ENCODE measurements at regions not wholly inside any gene's neighbourhood (a gene's known extent, or its start where the extent isn't known, plus 50 kb on each side); places are given as distances from the start of the nearest gene placed in this dataset.

DNA sequence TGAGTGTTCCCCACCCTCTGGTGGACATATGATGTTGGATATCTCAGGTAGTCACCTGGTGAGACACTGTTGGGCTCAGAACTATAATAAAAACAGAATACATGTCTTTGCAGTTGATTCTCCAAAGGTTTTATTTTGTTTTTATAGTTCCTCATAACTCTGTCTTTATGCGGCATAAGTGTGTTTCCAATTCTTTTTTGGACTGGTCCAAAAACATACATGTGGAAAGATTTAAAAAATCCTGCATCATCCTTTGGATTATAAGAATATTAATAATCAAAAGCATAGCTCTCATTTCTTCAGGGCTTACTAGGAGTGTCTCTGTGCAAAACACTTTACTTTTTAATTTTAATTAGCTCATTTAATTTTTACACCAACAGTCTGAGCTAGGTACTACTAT lies 71.0 kb upstream of the ANKRD34C start (continued):
- TF ChIP-seq, protein P1, sequence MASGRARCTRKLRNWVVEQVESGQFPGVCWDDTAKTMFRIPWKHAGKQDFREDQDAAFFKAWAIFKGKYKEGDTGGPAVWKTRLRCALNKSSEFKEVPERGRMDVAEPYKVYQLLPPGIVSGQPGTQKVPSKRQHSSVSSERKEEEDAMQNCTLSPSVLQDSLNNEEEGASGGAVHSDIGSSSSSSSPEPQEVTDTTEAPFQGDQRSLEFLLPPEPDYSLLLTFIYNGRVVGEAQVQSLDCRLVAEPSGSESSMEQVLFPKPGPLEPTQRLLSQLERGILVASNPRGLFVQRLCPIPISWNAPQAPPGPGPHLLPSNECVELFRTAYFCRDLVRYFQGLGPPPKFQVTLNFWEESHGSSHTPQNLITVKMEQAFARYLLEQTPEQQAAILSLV (tag; IDR thresholded peaks at IDR 0.05), result no peak
- TF ChIP-seq STAG1 (CRISPR knock-in tag; IDR thresholded peaks at IDR 0.05; ENCODE audit: borderline replicate concordance), result no peak
- TF ChIP-seq, protein P2, sequence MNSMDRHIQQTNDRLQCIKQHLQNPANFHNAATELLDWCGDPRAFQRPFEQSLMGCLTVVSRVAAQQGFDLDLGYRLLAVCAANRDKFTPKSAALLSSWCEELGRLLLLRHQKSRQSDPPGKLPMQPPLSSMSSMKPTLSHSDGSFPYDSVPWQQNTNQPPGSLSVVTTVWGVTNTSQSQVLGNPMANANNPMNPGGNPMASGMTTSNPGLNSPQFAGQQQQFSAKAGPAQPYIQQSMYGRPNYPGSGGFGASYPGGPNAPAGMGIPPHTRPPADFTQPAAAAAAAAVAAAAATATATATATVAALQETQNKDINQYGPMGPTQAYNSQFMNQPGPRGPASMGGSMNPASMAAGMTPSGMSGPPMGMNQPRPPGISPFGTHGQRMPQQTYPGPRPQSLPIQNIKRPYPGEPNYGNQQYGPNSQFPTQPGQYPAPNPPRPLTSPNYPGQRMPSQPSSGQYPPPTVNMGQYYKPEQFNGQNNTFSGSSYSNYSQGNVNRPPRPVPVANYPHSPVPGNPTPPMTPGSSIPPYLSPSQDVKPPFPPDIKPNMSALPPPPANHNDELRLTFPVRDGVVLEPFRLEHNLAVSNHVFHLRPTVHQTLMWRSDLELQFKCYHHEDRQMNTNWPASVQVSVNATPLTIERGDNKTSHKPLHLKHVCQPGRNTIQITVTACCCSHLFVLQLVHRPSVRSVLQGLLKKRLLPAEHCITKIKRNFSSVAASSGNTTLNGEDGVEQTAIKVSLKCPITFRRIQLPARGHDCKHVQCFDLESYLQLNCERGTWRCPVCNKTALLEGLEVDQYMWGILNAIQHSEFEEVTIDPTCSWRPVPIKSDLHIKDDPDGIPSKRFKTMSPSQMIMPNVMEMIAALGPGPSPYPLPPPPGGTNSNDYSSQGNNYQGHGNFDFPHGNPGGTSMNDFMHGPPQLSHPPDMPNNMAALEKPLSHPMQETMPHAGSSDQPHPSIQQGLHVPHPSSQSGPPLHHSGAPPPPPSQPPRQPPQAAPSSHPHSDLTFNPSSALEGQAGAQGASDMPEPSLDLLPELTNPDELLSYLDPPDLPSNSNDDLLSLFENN (IDR thresholded peaks at IDR 0.05; ENCODE audit: low read depth in 2 of 2, low read length in 2 of 2), result no peak
- TF ChIP-seq YBX1 (IDR thresholded peaks at IDR 0.05), result no peak
- TF ChIP-seq FOS (IDR thresholded peaks at IDR 0.05; ENCODE audit: extremely low read depth, insufficient read length), result no peak

DNA sequence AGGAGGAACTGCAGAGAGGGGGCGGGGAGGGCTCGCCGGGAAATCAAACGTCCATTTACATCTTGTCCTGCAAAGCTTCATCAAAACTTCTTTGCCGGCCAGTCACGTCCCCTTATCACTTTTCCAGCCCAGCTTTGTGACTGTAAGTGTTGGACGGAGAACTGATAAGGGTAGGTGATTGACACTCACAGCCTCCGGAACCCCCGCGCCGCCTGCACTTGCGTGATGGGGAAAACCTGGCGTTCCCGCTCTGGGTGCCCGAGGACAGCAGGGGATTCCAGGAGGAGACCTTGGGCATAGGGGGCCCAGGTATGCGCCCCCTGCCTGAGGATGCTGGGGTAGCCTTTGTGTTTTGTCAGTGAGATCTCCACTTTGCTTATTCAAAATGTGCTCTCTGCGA lies 72.8 kb upstream of the ANKRD34C start:
- DNase-seq (ENCODE audit: extremely low read depth in 1 of 4, low spot score in 3 of 4) (peak; percentile 22 to 31 (median 28)), FAIRE-seq (no peak), ATAC-seq (peak; percentile 51)
- Histone ChIP-seq H4K20me1 (replicated peaks; ENCODE audit: control insufficient read depth, insufficient read depth, low read length) (no peaks in the 10 kb centered on the region; the same call in none of the 2 replicates), H3K9ac (ENCODE audit: insufficient read depth in 1 of 2, low read depth in 2 of 2, low read length in 2 of 2) (no peak overlapping the region), H3K9me3 (replicated peaks; ENCODE audit: control insufficient read depth, insufficient read depth, low read depth, low read length) (no peaks in the 10 kb centered on the region), H3K27ac (ENCODE audit: extremely low read depth, low read depth, low read length) (no peak overlapping the region), H3K36me3 (ENCODE audit: control insufficient read depth, insufficient read depth, low read length) (no peaks in the 10 kb centered on the region), H3K4me1 (replicated peaks in 1 of 2; ENCODE audit: control insufficient read depth in 2 of 2, insufficient read depth in 2 of 2, low read length in 2 of 2) (peaks cover 2 to 4% of the 10 kb centered on the region in 2 experiments; a peak in 1 of 5 replicates), H3K4me2 (ENCODE audit: insufficient read depth, low read length) (no peak overlapping the region), H3K9me1 (ENCODE audit: control insufficient read depth, insufficient read depth, low read length) (no peaks in the 10 kb centered on the region), H3K4me3 (no peak overlapping the region), H3K27me3 (ENCODE audit: control insufficient read depth in 2 of 2, insufficient read depth in 2 of 2, low read length in 2 of 2) (peaks cover 5 to 26% of the 10 kb centered on the region in 2 experiments; a peak in 4 of 5 replicates), H2AFZ (ENCODE audit: low read depth, low read length) (no peak overlapping the region), H3K79me2 (ENCODE audit: control insufficient read depth, insufficient read depth, low read length) (no peaks in the 10 kb centered on the region)
- intact Hi-C loops (cut with micrococcal nuclease) (no loop called here), in situ Hi-C loops (cut with MboI) (no loop called here)
- WGBS (ENCODE audit: insufficient coverage, low coverage, missing lambda C conversion rate), result under 1% methylated on average over 17 of the region's 17 CpGs
- ChIA-PET CTCF (ENCODE audit: low intra/inter-chr PET ratio) (no interaction called here), POLR2A (no interaction called here)
- no TSS peak for BruUV-seq (replicated peaks)
- TF ChIP-seq, protein P3, sequence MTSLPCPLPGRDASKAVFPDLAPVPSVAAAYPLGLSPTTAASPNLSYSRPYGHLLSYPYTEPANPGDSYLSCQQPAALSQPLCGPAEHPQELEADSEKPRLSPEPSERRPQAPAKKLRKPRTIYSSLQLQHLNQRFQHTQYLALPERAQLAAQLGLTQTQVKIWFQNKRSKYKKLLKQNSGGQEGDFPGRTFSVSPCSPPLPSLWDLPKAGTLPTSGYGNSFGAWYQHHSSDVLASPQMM (CRISPR knock-in tag; IDR thresholded peaks at IDR 0.05), result no peak
- TF ChIP-seq TCF3 (CRISPR knock-in tag; IDR thresholded peaks at IDR 0.05), result no peak
- TF ChIP-seq, protein P4, sequence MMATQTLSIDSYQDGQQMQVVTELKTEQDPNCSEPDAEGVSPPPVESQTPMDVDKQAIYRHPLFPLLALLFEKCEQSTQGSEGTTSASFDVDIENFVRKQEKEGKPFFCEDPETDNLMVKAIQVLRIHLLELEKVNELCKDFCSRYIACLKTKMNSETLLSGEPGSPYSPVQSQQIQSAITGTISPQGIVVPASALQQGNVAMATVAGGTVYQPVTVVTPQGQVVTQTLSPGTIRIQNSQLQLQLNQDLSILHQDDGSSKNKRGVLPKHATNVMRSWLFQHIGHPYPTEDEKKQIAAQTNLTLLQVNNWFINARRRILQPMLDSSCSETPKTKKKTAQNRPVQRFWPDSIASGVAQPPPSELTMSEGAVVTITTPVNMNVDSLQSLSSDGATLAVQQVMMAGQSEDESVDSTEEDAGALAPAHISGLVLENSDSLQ (IDR thresholded peaks at IDR 0.05), result peak; percentile 91
- no peak for TF ChIP-seq ZNF695 (CRISPR knock-in tag; IDR thresholded peaks at IDR 0.05)
- TF ChIP-seq, protein P5, sequence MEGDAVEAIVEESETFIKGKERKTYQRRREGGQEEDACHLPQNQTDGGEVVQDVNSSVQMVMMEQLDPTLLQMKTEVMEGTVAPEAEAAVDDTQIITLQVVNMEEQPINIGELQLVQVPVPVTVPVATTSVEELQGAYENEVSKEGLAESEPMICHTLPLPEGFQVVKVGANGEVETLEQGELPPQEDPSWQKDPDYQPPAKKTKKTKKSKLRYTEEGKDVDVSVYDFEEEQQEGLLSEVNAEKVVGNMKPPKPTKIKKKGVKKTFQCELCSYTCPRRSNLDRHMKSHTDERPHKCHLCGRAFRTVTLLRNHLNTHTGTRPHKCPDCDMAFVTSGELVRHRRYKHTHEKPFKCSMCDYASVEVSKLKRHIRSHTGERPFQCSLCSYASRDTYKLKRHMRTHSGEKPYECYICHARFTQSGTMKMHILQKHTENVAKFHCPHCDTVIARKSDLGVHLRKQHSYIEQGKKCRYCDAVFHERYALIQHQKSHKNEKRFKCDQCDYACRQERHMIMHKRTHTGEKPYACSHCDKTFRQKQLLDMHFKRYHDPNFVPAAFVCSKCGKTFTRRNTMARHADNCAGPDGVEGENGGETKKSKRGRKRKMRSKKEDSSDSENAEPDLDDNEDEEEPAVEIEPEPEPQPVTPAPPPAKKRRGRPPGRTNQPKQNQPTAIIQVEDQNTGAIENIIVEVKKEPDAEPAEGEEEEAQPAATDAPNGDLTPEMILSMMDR (IDR thresholded peaks at IDR 0.05 in 2 of 3, conservative IDR thresholded peaks at IDR 0.05 in 1 of 3; ENCODE audit: insufficient read depth in 2 of 3, low read depth in 1 of 3, low read length in 3 of 3), result peak; percentile 19 to 57 (median 30); a peak in 4 of 6 replicates
- TF ChIP-seq CBFA2T3 (IDR thresholded peaks at IDR 0.05), result peak; percentile 43; the same call in 1 of the 2 replicates
- no peak for TF ChIP-seq IRF2 (CRISPR knock-in tag; IDR thresholded peaks at IDR 0.05)
- peak in 1 of 2 experiments; percentile 51; a peak in 1 of 4 replicates for TF ChIP-seq NRF1 (conservative IDR thresholded peaks at IDR 0.05 in 1 of 2, IDR thresholded peaks at IDR 0.05 in 1 of 2)
